ENCODE measurements at regions not wholly inside any gene's neighbourhood (a gene's known extent, or its start where the extent isn't known, plus 50 kb on each side); places are given as distances from the start of the nearest gene placed in this dataset.

- TF ChIP-seq CTCF (conservative IDR thresholded peaks at IDR 0.05; ENCODE audit: low read depth, low read length): no peak
- TF ChIP-seq EZH2 (IDR thresholded peaks at IDR 0.05; ENCODE audit: borderline replicate concordance, low read depth, low read length, poor library complexity, severe bottlenecking): no peak
These were observed 95.4 kb upstream of the ANO4 start for GRCh38 chr12:100699209-100699608.
